Erythroblast (primary cell): ENCODE measurements at regions not wholly inside any gene's neighbourhood (a gene's known extent, or its start where the extent isn't known, plus 50 kb on each side); places are given as distances from the start of the nearest gene placed in this dataset.

ENCODE experiments used
- DNase-seq, 2 experiments: peaks; one replicate each; lab custom pipeline; 2025; lab: John Stamatoyannopoulos, UW
- GATA1 ChIP-seq: IDR thresholded peaks from 2 replicates; pipeline ENCODE4 v1.6.1; 2011; ENCODE audit warnings: low read depth, mild to moderate bottlenecking, control low read depth, low read length, moderate library complexity
- POLR2A ChIP-seq: IDR thresholded peaks from 2 replicates; pipeline ENCODE4 v1.6.1; 2011; ENCODE audit warnings: mild to moderate bottlenecking, low read length

- no peak for DNase-seq
- TF ChIP-seq POLR2A (no peak), GATA1 (no peak)
Measured at GRCh38 chr12:18981732-18982131, 147.8 kb upstream of the PLEKHA5 start.

GRCh38 chr12:18982226-18982949 is 147.1 kb upstream of the PLEKHA5 start:
- TF ChIP-seq GATA1 = no peak
- TF ChIP-seq POLR2A = no peak

GRCh38 chr12:18983854-18984253 is 145.7 kb upstream of the PLEKHA5 start:
- TF ChIP-seq POLR2A = no peak
- no peak for TF ChIP-seq GATA1

More at GRCh38 chr12:18982226-18982949, 147.1 kb upstream of the PLEKHA5 start:
- no peak for DNase-seq

GRCh38 chr12:18990856-18991255 is 138.7 kb upstream of the PLEKHA5 start:
- no peak for TF ChIP-seq GATA1
- no peak for TF ChIP-seq POLR2A
- no peak for DNase-seq

More at GRCh38 chr12:18983854-18984253, 145.7 kb upstream of the PLEKHA5 start:
- no peak for DNase-seq

GRCh38 chr12:18992336-18992735 is 137.2 kb upstream of the PLEKHA5 start:
- DNase-seq = no peak
- TF ChIP-seq GATA1 (no peak), POLR2A (no peak)

GRCh38 chr12:18998343-18999261 is 130.9 kb upstream of the PLEKHA5 start:
- no peak for TF ChIP-seq GATA1
- no peak for TF ChIP-seq POLR2A
- no peak for DNase-seq

GRCh38 chr12:19000836-19001235 is 128.7 kb upstream of the PLEKHA5 start:
- TF ChIP-seq GATA1 = no peak
- TF ChIP-seq POLR2A = no peak
- DNase-seq = no peak

- TF ChIP-seq POLR2A (no peak), GATA1 (no peak)
- no peak for DNase-seq
Measured at GRCh38 chr12:19002216-19002615, 127.3 kb upstream of the PLEKHA5 start.

- no peak for DNase-seq
- TF ChIP-seq POLR2A = no peak
- no peak for TF ChIP-seq GATA1
Measured at GRCh38 chr12:19003141-19003540, 126.4 kb upstream of the PLEKHA5 start.

GRCh38 chr12:19003987-19004619 is 125.4 kb upstream of the PLEKHA5 start:
- TF ChIP-seq POLR2A (no peak), GATA1 (no peak)
- no peak for DNase-seq

GRCh38 chr12:19005257-19005801 is 124.2 kb upstream of the PLEKHA5 start:
- no peak for DNase-seq

GRCh38 chr12:19006626-19007137 is 122.9 kb upstream of the PLEKHA5 start:
- no peak for DNase-seq
- TF ChIP-seq POLR2A (no peak), GATA1 (no peak)

More at GRCh38 chr12:19005257-19005801, 124.2 kb upstream of the PLEKHA5 start:
- TF ChIP-seq GATA1 (no peak), POLR2A (no peak)

- DNase-seq = no peak
- no peak for TF ChIP-seq GATA1
- no peak for TF ChIP-seq POLR2A
Measured at GRCh38 chr12:19008102-19008501, 121.4 kb upstream of the PLEKHA5 start.
